Esophagus squamous epithelium (tissue), 4 donors: ENCODE measurements at regions not wholly inside any gene's neighbourhood (a gene's known extent, or its start where the extent isn't known, plus 50 kb on each side); places are given as distances from the start of the nearest gene placed in this dataset.

Experiments used
- CTCF ChIP-seq, 6 experiments: fragments of 450-650 bp in 4 of 6; fragments of 200-600 bp in 2 of 6; sonication (generic) in 2 of 6; IDR thresholded peaks; one replicate each; pipeline ENCODE4 v1.5.1; 2016 to 2019; ENCODE audit warnings: antibody characterized with exemption in 6 of 6, mild to moderate bottlenecking in 4 of 6, moderate library complexity in 4 of 6
- POLR2A ChIP-seq, 4 donors: fragments of 450-650 bp; IDR thresholded peaks; one replicate each; pipeline ENCODE4 v1.6.1; 2017; ENCODE audit warnings: antibody characterized with exemption in 4 of 4, mild to moderate bottlenecking in 4 of 4, moderate library complexity in 3 of 4

- TF ChIP-seq CTCF (IDR thresholded peaks at IDR 0.05) (no peak), POLR2A (IDR thresholded peaks at IDR 0.05) (no peak)
These were observed 308.3 kb upstream of the UBE2E2 start for GRCh38 chr3:22894865-22895264.
